Suppressor macrophage treated with lipopolysaccharide for 1 hour (primary cell): ENCODE measurements at regions not wholly inside any gene's neighbourhood (a gene's known extent, or its start where the extent isn't known, plus 50 kb on each side); places are given as distances from the start of the nearest gene placed in this dataset.

Experiments
- DNase-seq, 3 donors: peaks; one replicate each; pipeline ENCODE4 v3.0.0-alpha.2; 2020 to 2022

DNA sequence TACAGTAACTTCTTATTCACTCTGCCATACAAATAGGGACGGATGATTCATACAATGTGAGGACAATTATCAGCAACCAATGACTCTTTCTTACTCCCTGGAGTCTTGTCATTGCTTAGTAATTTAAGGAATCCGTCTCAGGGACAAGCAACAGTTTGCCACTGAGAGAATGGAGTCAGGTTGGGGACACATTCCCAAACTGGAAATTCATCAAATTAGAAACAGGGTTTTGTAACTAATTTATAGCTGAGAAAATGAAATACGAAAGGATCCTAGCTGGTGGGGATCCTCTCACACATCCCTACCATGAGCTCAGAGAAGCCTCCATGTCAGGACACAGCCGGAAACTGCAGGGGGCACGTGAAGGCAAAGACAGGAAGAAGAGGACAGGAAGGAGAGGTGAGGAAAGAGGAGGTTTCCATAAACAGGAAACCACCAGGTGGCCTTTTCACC, 50.4 kb upstream of the KDR start:
- DNase-seq: no peak

DNA sequence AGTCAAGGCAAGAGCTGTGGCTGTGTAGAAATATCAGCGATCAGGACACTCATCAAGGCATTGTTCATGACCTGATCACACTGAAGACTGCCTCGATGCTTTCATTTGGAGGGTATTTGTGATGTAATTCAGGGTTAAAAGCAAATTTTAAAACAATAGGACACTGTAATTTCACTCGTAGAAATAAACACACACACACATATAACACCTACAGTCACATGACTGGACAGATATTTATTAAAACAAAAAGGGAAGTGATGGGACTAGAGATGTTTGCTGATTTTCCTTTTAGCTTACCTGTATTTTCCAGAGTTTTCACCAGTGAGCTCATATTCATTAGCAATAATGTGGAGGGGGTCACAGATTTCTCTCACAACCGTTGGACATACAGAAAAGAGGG, 51.1 kb upstream of the KDR start:
- DNase-seq: no peak

DNA sequence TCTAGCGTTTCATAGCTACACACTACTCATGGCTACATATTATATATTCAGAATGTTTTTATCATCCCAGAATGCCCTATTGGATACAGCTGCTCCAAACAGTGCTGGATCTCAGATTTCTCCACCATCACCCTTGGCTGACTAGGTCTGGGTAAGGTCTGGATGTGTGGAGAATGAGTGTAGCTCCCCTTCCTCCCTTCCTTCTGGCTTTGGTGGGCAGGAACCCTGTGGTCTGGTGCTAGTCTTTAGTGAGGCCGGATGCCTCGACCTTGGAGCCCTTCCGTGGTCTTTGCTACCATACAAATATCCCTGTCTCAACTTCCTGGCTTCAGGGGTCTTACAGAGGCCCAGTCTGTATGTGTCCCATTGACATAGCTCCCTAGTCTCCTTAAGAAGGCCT, 52.1 kb upstream of the KDR start:
- DNase-seq: no peak

DNA sequence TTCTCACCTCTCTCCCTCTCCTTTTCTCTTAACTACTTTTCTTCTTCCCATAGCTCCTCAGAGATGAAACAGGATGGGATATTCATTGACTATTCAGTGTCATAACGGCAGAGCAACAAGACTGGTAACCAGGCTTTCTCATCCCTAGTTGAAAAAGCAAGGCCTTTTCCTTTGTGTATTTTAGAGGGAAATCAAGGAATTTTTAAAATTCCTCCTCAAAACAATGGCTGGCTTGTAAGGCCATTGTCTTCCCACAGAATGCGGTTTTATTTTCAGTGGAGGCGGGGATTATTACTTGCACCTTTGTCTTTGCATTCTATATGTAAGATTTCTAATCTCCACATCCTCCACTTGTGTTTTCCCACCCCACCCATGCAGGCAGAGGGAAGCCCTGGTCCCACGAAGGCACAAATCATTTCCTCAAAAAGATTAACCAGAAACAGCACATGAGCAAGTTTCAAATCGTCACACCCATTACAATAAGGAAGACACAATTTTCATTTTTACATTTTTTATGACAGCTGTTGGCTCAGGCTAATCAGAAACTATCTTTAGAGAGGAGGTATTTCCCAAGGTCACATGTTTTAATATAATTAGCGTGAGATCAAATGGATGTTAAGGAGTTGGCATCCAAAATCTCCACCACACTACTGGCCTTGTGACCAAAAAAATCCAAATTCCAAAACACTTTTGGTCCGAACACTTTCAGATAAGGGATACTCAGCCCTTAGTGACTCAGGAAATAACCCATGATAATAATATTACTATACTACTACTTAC, 53.0 kb upstream of the KDR start:
- DNase-seq: no peak

DNA sequence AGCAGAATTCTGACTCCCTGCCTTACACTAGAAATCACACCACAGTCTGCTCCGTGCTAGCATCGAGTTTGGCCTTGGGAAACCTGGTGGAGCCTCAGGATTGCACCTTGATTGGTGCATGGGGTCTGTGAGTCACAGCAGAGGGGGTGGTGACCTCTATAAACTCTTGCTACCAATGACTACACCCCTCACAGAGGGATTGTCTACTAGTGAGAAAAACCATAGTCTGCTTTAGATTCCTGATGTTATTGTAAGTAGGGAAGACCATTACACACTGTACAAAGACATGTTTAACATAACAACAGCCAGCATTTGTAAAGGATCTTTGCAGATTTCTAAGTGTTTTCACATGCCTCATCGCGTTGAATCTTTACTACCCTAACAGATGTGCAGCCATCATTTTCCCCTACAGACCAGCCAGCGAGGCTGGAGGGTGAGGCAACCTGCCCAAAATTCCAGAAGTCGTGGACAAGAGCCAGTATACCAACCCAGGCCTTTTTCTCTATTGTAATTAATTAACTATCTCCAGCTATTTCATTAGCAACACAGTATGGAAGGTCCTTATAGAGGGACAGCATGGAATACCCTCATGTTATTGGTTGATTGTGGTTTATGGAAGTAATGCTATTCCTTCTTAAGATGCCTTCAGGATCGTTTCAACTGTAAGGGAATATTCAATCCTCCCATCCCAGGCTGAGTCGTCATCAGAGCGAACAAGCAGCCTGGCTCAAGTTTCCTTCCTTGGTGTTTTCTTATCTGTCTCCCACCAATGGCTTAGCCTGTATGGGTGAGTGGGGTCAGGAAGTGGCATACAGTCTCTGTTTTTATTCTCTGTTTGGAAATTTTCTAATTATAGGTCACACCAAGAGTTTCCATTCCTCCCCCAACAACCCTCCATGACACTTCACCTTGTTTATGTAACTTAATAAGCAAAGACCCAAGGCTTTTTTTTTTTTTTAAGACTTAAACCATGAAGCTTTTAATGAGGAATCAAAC, 55.9 kb upstream of the KDR start:
- DNase-seq: no peak

DNA sequence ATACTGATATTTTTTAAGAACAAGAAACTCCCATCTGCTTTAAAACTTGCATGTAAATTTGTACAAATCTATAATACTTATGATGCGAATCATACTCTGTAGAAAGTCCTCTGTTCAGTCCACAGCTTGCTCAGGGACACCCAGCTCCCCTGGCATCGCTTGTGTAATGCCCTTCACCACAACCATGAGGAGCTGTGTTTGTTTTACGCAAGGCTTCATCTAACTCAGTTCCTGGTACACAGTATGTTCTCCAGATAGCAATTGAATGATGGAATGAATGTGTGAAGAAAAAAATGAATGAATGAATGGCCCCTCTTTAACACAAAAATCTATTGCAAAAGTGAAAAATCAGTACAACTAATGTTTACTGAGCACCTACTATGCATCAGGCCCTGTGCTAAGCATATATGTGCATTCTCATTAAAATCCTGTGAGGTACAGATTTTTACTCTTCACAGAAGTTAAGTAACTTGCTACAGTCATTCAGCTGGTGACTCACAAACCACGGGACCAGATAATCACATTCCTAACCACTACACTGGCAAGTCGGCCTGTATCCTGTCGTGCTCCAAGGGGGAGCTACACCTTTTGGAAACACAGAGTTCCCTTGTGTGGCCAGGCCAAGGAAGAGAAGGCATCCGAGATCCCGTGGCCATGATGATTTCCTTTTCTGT, 58.7 kb upstream of the KDR start:
- DNase-seq: peak; percentile 19 to 24 (median 24)

DNA sequence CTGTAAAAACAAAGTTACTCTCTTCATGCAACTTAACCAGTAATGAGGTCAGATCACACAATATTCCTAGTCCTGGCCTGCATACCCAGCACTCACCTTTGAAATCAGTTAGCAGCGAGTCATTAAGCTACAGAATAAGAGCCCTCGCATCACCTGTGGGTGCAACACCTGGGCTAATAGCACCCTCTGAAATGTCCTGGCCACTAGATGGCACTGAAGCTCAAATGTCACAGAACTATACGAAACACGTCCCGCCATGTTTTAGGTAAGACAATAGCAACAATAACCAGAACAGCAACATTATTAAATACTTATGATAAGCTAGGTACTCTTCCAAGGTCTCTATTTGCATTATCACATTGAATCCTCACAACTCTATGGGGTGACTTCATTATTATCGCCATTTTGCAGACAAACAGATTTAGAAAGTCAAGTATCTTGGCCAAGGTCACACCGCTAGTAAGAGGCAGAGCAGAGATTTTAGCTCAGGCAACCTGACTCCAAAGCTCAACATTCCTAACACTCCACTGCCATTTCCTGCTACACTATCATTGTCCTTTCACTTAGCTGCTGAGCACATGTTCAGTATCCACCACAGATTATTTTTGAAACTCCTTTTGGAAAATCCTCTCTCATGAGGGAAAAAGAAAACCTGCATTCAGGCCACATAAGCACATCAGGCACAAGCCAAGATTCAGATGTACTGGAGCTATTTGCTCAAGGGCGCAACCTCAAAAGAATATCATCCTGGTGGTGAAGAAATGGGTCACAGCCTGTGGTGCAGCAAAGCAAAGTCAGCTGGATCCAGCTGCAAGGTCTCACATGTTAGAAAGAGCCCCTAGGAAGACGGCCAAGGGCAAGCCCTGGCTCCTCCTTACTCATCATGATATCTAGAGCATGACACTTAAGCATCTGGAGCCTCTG, 59.5 kb upstream of the KDR start:
- DNase-seq: peak in 1 of 3 donors; percentile 2

DNA sequence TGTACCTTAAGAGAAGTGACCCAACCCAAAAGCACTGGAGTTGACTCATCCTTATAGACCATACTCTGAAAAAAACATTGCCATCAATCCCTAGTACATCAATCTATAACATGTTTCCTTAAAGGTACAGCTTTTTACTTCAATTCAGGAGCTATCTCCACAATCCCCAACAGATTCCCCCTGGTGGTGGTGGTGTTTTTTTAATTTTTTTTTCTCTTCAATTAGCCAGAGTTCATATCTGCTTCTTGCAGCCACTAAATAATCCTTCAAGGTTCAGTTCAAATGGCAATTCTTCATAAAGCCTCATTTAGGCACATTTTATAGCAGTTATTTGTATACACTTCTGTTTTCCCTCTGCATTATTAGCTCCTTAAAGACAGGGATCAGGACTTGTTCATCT, 60.7 kb upstream of the KDR start:
- DNase-seq: no peak

DNA sequence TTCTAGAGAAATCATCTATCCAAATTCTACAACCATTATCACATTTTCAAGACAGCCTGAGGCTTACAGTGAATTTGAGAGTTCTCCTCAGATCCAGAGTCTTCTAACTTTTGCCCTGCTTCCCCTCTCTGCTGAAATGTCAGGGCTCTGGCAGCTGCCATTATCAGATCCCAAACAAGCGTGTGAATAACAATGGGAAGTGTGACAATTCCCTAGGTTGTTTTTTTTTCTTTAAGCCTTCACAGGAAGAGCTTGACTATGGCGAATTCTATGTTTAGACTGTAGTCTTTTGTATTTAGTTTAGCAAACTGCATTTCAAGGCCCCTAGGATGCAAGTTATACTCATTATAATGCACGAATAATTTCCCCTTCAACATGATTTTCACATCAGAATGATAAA, 61.3 kb upstream of the KDR start:
- DNase-seq: no peak

DNA sequence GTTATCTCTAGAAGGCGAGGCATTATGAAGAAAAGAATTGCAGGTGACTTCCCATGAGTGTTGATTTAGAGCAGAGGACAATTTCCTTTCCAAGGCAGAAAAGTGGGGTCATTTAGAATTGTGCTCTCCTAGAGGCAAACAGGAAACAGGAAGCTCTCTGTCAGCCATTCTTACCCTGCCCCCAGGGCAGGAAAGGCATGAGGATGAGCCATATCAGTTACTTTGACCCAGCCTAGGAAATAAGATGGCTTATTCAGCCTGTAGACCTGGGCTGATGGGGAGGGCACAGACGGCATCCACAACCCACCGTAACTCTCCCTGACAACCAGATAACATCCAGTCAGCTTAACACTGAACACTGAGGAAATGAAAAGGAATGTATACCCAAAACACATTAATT, 88.8 kb upstream of the KDR start:
- no peak for DNase-seq

DNA sequence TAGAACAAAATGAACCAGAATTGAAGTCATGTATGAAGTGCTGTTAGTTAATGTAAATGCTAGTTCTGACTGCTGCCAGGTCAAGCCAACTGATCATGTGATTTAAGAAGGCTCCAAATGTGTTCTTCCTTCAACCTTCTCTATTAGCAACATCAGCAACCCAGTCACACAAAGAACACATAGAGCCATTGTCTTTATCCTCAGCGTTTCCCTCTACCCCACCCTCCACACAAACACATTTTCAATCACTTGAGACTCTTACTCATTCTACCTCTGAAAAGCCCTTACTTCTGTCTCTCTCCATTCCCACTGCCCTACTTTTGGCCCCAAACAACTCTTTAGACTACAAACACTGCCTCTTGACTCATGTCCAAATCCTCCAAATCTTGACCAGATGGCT, 89.7 kb upstream of the KDR start:
- no peak for DNase-seq

DNA sequence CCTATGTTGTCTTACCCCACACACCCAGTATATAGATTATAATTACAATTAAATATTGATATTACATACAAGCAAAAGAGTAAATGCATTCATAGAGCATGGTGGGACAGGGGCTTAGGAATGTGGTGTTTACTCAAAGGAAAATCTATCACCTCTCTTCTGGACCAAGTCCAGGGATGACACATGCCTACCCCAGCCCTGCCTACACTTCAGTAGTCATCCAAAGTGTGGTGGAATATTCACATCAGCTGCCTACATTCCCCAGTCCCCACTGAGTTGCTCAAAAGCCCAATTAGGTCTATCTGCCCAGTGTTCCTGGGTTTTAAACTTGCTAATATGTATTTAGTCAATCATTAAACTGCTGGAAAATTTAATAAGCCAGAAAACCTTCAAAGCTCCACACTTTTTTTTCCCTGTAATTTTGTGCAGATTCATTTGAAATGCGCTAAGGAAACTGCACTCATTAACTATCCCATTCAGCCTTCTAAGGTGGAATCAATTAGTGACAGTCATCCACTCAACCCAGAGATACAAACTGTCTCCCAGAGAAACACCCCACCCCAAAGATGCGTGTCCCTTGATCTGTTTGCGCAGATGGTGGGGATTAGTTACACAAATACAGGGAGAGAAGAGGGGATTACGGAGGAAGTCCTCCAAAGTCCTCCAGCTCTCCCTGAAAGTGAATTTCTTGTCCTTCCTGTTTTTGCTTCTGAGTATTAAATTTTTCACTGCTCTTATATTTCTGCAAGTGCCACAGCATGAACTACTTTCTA, 91.7 kb upstream of the KDR start:
- DNase-seq: no peak

DNA sequence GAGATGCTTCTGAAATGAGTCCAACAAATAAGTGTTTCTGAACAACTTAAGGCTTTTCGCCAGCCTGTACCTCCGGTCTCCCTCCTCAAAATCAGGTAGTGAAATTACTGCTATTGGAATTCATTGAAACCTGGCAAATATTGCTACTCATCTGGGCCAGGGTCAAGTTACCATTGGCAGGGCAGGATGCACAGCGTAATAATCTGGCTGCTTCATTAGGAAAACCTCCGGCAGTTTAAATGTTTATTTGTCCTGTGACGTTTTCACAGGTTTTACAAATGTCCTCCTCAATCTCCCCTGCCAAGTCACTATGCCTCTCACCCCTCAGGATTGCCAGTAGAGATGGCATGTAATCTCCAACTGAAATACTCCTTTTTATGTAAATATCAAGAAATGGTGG, 92.6 kb upstream of the KDR start:
- no peak for DNase-seq

DNA sequence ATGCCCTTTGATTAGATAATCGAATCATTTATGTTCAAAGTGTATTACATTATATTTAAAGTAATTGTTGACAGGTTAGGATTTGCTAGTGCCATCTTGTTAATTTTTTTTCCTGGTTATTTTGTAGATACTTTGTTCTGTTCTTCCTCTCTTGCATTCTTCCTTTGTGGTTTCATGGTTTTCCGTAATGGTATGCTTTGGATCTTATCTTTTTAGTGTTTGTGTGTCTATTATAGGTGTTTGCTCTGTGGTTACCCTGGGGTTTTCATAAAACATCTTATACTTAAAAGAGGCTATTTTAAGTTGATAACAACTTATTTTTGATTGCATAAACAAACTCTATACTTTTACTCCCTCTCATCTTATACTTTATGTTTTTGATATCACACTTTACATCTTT, 108.2 kb upstream of the SRD5A3 start:
- no peak for DNase-seq

DNA sequence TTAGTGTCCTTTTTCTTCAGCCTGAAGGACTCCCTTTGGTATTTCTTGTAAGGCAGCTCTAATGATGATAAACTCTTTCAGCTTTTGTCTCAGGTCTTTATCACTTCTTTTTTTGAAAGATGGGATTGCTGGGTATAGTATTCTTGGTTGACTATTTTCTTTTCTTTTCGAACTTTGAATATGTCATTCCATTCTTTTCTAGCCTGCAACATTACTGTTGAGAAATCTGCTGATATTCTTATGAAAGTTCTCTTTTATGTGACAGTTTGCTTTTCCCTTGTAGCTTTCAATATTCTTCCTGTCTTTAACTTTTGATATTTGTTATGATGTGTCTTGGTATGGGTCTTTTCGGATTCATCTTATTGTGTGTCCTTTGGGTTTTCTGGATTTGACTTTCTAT, 107.6 kb upstream of the SRD5A3 start:
- DNase-seq: no peak

DNA sequence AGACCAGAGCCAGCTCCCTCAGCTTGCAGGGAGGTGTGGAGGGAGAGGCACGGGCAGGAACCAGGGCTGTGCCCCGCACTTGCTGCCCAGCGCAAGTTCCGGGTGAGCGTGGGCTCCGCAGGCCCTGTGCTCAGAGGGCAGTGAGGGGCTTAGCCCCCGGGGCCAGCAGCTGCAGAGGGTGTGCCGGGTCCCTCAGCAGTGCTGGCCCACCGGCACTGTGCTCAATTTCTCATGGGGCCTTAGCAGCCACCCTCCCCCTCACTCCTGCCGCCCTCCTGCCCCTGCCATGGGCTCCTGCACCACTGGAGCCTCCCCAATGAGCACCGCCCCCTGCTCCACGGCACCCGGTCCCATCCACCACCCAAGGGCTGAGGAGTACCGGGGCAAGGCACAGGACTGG, 104.6 kb upstream of the SRD5A3 start:
- no peak for DNase-seq

DNA sequence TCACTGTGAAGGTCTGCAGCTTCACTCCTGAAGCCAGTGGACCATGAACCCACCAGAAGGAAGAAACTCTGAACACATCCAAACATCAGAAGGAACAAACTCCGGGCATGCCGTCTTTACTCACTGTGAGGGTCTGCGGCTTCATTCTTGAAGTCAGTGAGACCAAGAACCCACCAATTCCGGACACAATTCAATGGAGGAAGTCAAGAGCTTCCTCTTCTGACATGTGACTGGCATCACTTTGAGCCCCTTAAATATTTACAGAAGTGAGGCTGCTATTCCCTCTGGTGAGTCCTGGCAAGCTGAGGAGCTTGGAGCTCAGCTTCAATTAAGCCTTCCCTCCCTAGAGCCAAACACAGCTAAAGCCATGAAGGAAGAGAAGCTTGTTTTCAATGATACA, 103.5 kb upstream of the SRD5A3 start:
- peak in 1 of 3 donors; percentile 7 for DNase-seq

DNA sequence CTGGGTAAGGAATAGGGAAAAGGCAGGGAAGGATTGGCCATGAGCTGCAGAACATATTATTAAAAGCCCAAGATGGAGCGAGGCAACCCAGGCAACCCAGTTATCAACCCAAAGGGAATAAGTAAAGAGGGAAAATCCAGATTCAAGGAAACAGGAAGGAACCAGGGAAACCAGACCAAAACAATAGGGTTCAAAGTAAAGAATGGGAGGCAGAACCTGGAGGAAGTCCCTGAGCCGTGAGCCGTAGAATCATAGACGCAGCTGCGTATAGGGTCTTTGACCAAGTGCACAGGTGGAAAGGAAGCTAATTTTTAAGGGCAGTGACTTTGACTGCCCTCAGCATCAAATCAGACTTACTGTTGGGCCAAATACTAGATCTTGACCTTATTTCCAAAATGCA, 98.5 kb upstream of the SRD5A3 start:
- no peak for DNase-seq

DNA sequence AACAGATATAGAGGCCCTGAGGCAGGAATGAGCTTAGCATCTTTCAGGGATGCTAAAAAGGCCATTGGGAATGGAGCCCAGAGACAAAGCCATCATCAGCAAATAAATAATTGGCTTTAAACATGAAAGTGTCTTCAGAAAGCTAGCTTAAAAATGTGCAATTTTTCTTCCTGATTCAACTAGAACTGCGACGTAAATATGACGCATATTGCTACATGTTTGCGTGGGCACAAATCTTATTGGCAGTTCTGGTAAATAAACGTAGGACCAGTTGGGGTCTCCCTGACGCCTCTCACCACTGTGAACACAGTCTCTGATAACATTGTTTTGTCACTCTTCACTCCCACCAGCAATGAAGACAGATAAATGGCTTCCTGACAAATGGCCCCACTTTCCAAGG, 97.3 kb upstream of the SRD5A3 start:
- no peak for DNase-seq

DNA sequence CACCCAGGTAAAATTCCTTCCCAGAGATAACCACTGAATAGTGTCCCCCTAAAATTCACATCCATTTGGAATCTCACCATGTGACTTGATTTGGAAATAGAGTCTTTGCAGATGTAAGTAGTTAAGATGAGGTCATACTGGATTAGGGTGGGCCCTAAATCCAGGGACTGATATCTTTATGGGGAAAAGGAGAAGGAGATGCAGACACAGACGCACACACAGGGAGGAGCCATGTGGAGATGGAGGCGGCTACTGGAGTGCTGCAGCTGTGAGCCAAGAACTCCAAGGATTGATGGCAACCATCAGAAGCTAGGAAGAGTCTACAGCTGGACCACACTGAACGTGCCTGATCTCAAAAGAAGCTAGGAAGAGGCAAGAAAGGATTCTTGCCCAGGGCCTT, 96.6 kb upstream of the SRD5A3 start:
- DNase-seq: no peak

DNA sequence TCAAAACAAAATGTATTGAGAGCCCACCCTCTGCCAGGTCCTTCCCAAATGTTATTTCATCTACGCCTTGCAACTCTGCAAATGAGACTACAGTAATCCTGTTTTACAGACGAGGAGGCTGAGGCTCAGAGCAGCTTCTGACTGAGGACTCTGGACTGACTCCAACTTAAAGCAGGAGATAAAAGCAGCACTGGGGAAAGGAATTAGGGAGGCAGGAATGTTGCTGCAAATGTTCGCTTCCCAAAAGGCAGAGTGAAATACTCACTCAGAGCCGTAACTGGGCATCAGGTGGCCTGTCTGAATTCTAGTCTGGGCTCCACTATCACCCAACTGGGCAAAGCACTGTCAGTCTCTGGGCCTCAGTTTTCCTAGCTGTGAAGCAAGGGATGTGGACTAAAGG, 94.7 kb upstream of the SRD5A3 start:
- DNase-seq: no peak

DNA sequence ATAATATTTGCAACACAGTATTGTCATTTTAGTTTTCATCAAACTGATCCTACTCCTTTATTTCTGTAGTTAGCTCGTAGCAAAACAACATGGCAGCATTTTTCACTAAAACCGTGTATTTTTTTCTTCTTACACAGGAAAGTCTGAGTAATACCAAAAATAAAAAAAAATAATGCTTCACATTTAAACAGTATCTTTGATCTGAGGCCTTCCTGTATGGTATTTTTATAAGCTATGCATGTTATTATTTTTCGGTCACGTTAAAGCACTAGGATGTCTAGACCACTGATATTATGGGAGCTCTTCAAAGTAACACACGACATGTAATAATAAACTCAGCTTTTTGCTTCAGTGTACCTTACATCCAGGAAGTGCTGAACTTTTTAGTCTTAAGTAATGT, 94.1 kb upstream of the SRD5A3 start:
- DNase-seq: no peak
